HCT116 (cell line): ENCODE measurements at regions not wholly inside any gene's neighbourhood (a gene's known extent, or its start where the extent isn't known, plus 50 kb on each side); places are given as distances from the start of the nearest gene placed in this dataset.

Experiments
- CBX3 ChIP-seq: IDR thresholded peaks from 2 replicates; pipeline ENCODE4 v1.6.1; 2012; ENCODE audit warnings: low read depth
- EZH2 ChIP-seq: fragments of 200-600 bp; sonication (generic); IDR thresholded peaks from 2 replicates; pipeline ENCODE4 v1.6.1; 2017; ENCODE audit warnings: antibody characterized with exemption, mixed run types
- JUND ChIP-seq: IDR thresholded peaks from 2 replicates; pipeline ENCODE4 v1.6.1; 2012
- POLR2A ChIP-seq: IDR thresholded peaks from 2 replicates; pipeline ENCODE4 v1.7.0; 2011; ENCODE audit warnings: borderline replicate concordance; ENCODE audit not compliant: insufficient read depth, insufficient read length; ENCODE audit errors: extremely low read depth
- POLR2AphosphoS5 ChIP-seq: IDR thresholded peaks from 2 replicates; pipeline ENCODE4 v1.6.1; 2011; ENCODE audit warnings: mild to moderate bottlenecking, low read depth, low read length, moderate library complexity
- REST ChIP-seq: IDR thresholded peaks from 2 replicates; pipeline ENCODE4 v1.6.1; 2012; ENCODE audit warnings: low read depth
- SP1 ChIP-seq: IDR thresholded peaks from 2 replicates; pipeline ENCODE4 v1.6.1; 2012; ENCODE audit warnings: low read depth
- SRF ChIP-seq: IDR thresholded peaks from 2 replicates; pipeline ENCODE4 v1.6.1; 2012; ENCODE audit warnings: low read depth
- TCF7L2 ChIP-seq: IDR thresholded peaks from 2 replicates; pipeline ENCODE4 v1.7.0; 2011; ENCODE audit warnings: borderline replicate concordance, inconsistent platforms; ENCODE audit not compliant: insufficient read depth, insufficient read length; ENCODE audit errors: extremely low read depth
- YY1 ChIP-seq: IDR thresholded peaks from 2 replicates; pipeline ENCODE4 v1.6.1; 2011; ENCODE audit warnings: low read length, low read depth, moderate library complexity, mild to moderate bottlenecking; ENCODE audit not compliant: insufficient replicate concordance; ENCODE audit errors: extremely low read depth
- ZBTB33 ChIP-seq: IDR thresholded peaks from 2 replicates; pipeline ENCODE4 v1.6.1; 2011; ENCODE audit warnings: mild to moderate bottlenecking, low read length, moderate library complexity; ENCODE audit not compliant: insufficient replicate concordance; ENCODE audit errors: extremely low read depth
- TF ChIP-seq, protein P1 (sequence below), 3 experiments: fragments of 200-600 bp in 1 of 3; sonication (generic) in 1 of 3; IDR thresholded peaks in 2 of 3; conservative IDR thresholded peaks in 1 of 3; 2 replicates each; pipeline ENCODE4 v1.5.1; 2012 to 2017; ENCODE audit warnings: low read depth in 2 of 3, low read length in 2 of 3, antibody characterized with exemption in 1 of 3, borderline replicate concordance in 1 of 3, control low read depth in 1 of 3, mild to moderate bottlenecking in 1 of 3, mixed read lengths in 1 of 3, mixed run types in 1 of 3, moderate library complexity in 1 of 3; ENCODE audit not compliant: insufficient read depth in 1 of 3
- TF ChIP-seq, protein P2 (sequence below): IDR thresholded peaks from 2 replicates; pipeline ENCODE4 v1.6.1; 2012
- TF ChIP-seq, protein P3 (sequence below): IDR thresholded peaks from 2 replicates; pipeline ENCODE4 v1.6.1; 2012

GRCh38 chr17:12554251-12554650 is 111.4 kb upstream of the MYOCD start:
- no peak for TF ChIP-seq YY1
- TF ChIP-seq, protein P1, sequence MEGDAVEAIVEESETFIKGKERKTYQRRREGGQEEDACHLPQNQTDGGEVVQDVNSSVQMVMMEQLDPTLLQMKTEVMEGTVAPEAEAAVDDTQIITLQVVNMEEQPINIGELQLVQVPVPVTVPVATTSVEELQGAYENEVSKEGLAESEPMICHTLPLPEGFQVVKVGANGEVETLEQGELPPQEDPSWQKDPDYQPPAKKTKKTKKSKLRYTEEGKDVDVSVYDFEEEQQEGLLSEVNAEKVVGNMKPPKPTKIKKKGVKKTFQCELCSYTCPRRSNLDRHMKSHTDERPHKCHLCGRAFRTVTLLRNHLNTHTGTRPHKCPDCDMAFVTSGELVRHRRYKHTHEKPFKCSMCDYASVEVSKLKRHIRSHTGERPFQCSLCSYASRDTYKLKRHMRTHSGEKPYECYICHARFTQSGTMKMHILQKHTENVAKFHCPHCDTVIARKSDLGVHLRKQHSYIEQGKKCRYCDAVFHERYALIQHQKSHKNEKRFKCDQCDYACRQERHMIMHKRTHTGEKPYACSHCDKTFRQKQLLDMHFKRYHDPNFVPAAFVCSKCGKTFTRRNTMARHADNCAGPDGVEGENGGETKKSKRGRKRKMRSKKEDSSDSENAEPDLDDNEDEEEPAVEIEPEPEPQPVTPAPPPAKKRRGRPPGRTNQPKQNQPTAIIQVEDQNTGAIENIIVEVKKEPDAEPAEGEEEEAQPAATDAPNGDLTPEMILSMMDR (IDR thresholded peaks at IDR 0.05 in 2 of 3, conservative IDR thresholded peaks at IDR 0.05 in 1 of 3; ENCODE audit: borderline replicate concordance in 1 of 3, insufficient read depth in 1 of 3, low read depth in 2 of 3, low read length in 2 of 3): no peak
- TF ChIP-seq, protein P2, sequence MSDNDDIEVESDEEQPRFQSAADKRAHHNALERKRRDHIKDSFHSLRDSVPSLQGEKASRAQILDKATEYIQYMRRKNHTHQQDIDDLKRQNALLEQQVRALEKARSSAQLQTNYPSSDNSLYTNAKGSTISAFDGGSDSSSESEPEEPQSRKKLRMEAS: no peak
- TF ChIP-seq, protein P3, sequence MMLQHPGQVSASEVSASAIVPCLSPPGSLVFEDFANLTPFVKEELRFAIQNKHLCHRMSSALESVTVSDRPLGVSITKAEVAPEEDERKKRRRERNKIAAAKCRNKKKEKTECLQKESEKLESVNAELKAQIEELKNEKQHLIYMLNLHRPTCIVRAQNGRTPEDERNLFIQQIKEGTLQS: no peak
- TF ChIP-seq JUND: no peak
- no peak for TF ChIP-seq POLR2AphosphoS5
- TF ChIP-seq POLR2A: no peak
- TF ChIP-seq SP1: no peak
- no peak for TF ChIP-seq EZH2
- TF ChIP-seq REST: no peak
- no peak for TF ChIP-seq CBX3
- TF ChIP-seq ZBTB33: no peak
- no peak for TF ChIP-seq TCF7L2
- no peak for TF ChIP-seq SRF
